H1 (cell line): ENCODE measurements at regions not wholly inside any gene's neighbourhood (a gene's known extent, or its start where the extent isn't known, plus 50 kb on each side); places are given as distances from the start of the nearest gene placed in this dataset.

Source experiments
- CTCF ChIA-PET: fragments of 300-600 bp; sonication (Branson Sonifier 250); formaldehyde crosslinking; loops from one replicate; lab custom pipeline; 2021; ENCODE audit not compliant: partially characterized antibody; lab: Charles Lee
- POLR2A ChIA-PET: fragments of 300-600 bp; sonication (Branson Sonifier 250); formaldehyde crosslinking; loops from one replicate; lab custom pipeline; 2021; ENCODE audit warnings: inconsistent platforms; ENCODE audit not compliant: partially characterized antibody; lab: Charles Lee
- DNase-seq, 2 experiments: peaks; one replicate each; pipeline versions ENCODE4 v3.0.0 to v3.0.0-alpha.2; 2010 to 2022; ENCODE audit warnings: low spot score in 2 of 2, low read depth in 1 of 2, mixed read lengths in 1 of 2
- FAIRE-seq: peaks from 2 replicates; lab custom pipeline; 2011; peaks lifted over from hg19 to GRCh38; lab: Jason Lieb, UNC
- H2AFZ ChIP-seq: 2 replicates; pipeline ENCODE4 v1.8.1; 2012; ENCODE audit warnings: low read length, inconsistent platforms
- H2AK5ac ChIP-seq: 2 replicates; pipeline ENCODE4 v1.6.1; 2013; ENCODE audit warnings: low read depth, low read length
- H2BK120ac ChIP-seq: replicated peaks from 2 replicates; pipeline ENCODE3; 2013; ENCODE audit warnings: low read depth, low read length, inconsistent platforms
- H2BK12ac ChIP-seq: 2 replicates; pipeline ENCODE4 v1.6.1; 2013; ENCODE audit warnings: low read depth, low read length
- H2BK15ac ChIP-seq: 2 replicates; pipeline ENCODE4 v1.6.1; 2013; ENCODE audit warnings: low read length
- H2BK20ac ChIP-seq: 2 replicates; pipeline ENCODE4 v1.6.1; 2013; ENCODE audit warnings: low read length
- H2BK5ac ChIP-seq: 2 replicates; pipeline ENCODE4 v1.6.1; 2013; ENCODE audit warnings: low read depth, low read length
- H3K14ac ChIP-seq: 2 replicates; pipeline ENCODE4 v1.6.1; 2013; ENCODE audit warnings: inconsistent platforms; ENCODE audit not compliant: insufficient read length
- H3K18ac ChIP-seq: 2 replicates; pipeline ENCODE4 v1.6.1; 2013; ENCODE audit warnings: low read length; ENCODE audit errors: extremely low read depth
- H3K23ac ChIP-seq: 2 replicates; pipeline ENCODE4 v1.6.1; 2013; ENCODE audit warnings: inconsistent platforms; ENCODE audit not compliant: insufficient read length
- H3K23me2 ChIP-seq: 2 replicates; pipeline ENCODE4 v1.6.1; 2013; ENCODE audit warnings: low read depth, low read length
- H3K27ac ChIP-seq: 2 replicates; pipeline ENCODE4 v1.6.1; 2011; ENCODE audit warnings: low read depth, low read length, inconsistent platforms
- H3K27me3 ChIP-seq, 4 experiments: replicated peaks in 1 of 4; 1 replicate in 1 of 4; 2 replicates in 3 of 4; pipeline versions ENCODE4 v1.6.1 to v1.8.1; 2011 to 2013; ENCODE audit warnings: low read length in 3 of 4, mild to moderate bottlenecking in 3 of 4, inconsistent platforms in 2 of 4, mixed read lengths in 2 of 4, moderate library complexity in 1 of 4; ENCODE audit not compliant: control insufficient read depth in 3 of 4, insufficient read depth in 3 of 4; ENCODE audit errors: extremely low read depth in 1 of 4
- H3K36me3 ChIP-seq, 4 experiments: 2 replicates each; pipeline versions ENCODE4 v1.6.1 to v1.8.1; 2011 to 2013; ENCODE audit warnings: mild to moderate bottlenecking in 4 of 4, low read length in 3 of 4, moderate library complexity in 2 of 4, control low read depth in 1 of 4, inconsistent platforms in 1 of 4; ENCODE audit not compliant: insufficient read depth in 4 of 4, control insufficient read depth in 2 of 4
- H3K4ac ChIP-seq: replicated peaks from 2 replicates; pipeline ENCODE3; 2013; ENCODE audit warnings: low read length, low read depth, mixed read lengths, inconsistent platforms; ENCODE audit not compliant: insufficient read length
- H3K4me1 ChIP-seq, 4 experiments: replicated peaks in 1 of 4; 1 replicate in 1 of 4; 2 replicates in 3 of 4; pipeline versions ENCODE4 v1.6.1 to v1.8.1; 2011 to 2013; ENCODE audit warnings: low read length in 3 of 4, inconsistent platforms in 2 of 4, mixed read lengths in 1 of 4; ENCODE audit not compliant: insufficient read depth in 4 of 4, control insufficient read depth in 3 of 4
- H3K4me2 ChIP-seq, 2 experiments: 2 replicates each; pipeline versions ENCODE4 v1.6.1 to v1.8.1; 2011 to 2013; ENCODE audit warnings: low read depth in 2 of 2, low read length in 2 of 2, control low read depth in 1 of 2, inconsistent platforms in 1 of 2, mild to moderate bottlenecking in 1 of 2; ENCODE audit not compliant: insufficient read depth in 1 of 2
- H3K4me3 ChIP-seq, 4 experiments: fragments of 200-600, 300-600 bp in 1 of 4; sonication (generic), shearing (Covaris generic), sonication (Bioruptor Twin) in 1 of 4; 2 replicates each; pipeline versions ENCODE4 v1.5.1 to v1.8.1; 2011 to 2016; ENCODE audit warnings: low read length in 4 of 4, low read depth in 3 of 4, control low read depth in 2 of 4, inconsistent platforms in 2 of 4, mild to moderate bottlenecking in 2 of 4, mixed read lengths in 1 of 4, moderate library complexity in 1 of 4; ENCODE audit not compliant: insufficient read depth in 2 of 4; ENCODE audit errors: extremely low read depth in 1 of 4
- H3K56ac ChIP-seq: replicated peaks from 2 replicates; pipeline ENCODE3; 2013; ENCODE audit warnings: low read depth, mild to moderate bottlenecking, mixed read lengths, low read length, inconsistent platforms; ENCODE audit not compliant: insufficient read length
- H3K79me1 ChIP-seq: 2 replicates; pipeline ENCODE4 v1.6.1; 2013; ENCODE audit warnings: low read depth, low read length, control low read depth
- H3K79me2 ChIP-seq, 2 experiments: 2 replicates each; pipeline versions ENCODE4 v1.6.1 to v1.8.1; 2012 to 2013; ENCODE audit warnings: low read length in 2 of 2, mild to moderate bottlenecking in 2 of 2, inconsistent platforms in 1 of 2; ENCODE audit not compliant: insufficient read depth in 2 of 2, control insufficient read depth in 1 of 2
- H3K9ac ChIP-seq, 4 experiments: replicated peaks in 1 of 4; 1 replicate in 1 of 4; 2 replicates in 3 of 4; pipeline versions ENCODE4 v1.6.1 to v1.8.1; 2011 to 2013; ENCODE audit warnings: low read depth in 3 of 4, low read length in 3 of 4, control low read depth in 2 of 4, mild to moderate bottlenecking in 2 of 4, moderate library complexity in 2 of 4, inconsistent platforms in 1 of 4; ENCODE audit errors: extremely low read depth in 1 of 4
- H3K9me3 ChIP-seq, 2 experiments: 2 replicates each; pipeline versions ENCODE4 v1.6.1 to v1.8.1; 2012 to 2013; ENCODE audit warnings: mild to moderate bottlenecking in 2 of 2, moderate library complexity in 2 of 2, control low read depth in 1 of 2, inconsistent platforms in 1 of 2, low read depth in 1 of 2, low read length in 1 of 2, mixed read lengths in 1 of 2; ENCODE audit not compliant: insufficient read depth in 2 of 2
- H4K20me1 ChIP-seq, 2 experiments: replicated peaks in 1 of 2; 2 replicates each; pipeline versions ENCODE3 to v1.8.1; 2011 to 2013; ENCODE audit warnings: inconsistent platforms in 2 of 2, low read length in 2 of 2, mild to moderate bottlenecking in 1 of 2; ENCODE audit not compliant: insufficient read depth in 2 of 2, control insufficient read depth in 1 of 2
- H4K5ac ChIP-seq: 2 replicates; pipeline ENCODE4 v1.6.1; 2013; ENCODE audit warnings: low read length, low read depth, mixed read lengths, inconsistent platforms; ENCODE audit not compliant: insufficient read length
- H4K8ac ChIP-seq: 2 replicates; pipeline ENCODE4 v1.8.0; 2013; ENCODE audit warnings: mild to moderate bottlenecking, moderate library complexity, low read length, inconsistent platforms; ENCODE audit not compliant: insufficient read depth; ENCODE audit errors: extremely low read depth
- H4K91ac ChIP-seq: replicated peaks from 2 replicates; pipeline ENCODE3; 2013; ENCODE audit warnings: low read length, mixed read lengths, inconsistent platforms; ENCODE audit not compliant: insufficient read length
- CHD2 ChIP-seq: IDR thresholded peaks from 2 replicates; pipeline ENCODE4 v1.6.1; 2012; ENCODE audit warnings: low read length, improper control_type of control experiment
- CREB1 ChIP-seq: IDR thresholded peaks from 2 replicates; pipeline ENCODE4 v1.6.1; 2012; ENCODE audit warnings: inconsistent platforms
- CTCF ChIP-seq, 3 experiments: IDR thresholded peaks; 1 replicate in 2 of 3; 2 replicates in 1 of 3; pipeline versions ENCODE4 v1.5.1 to v1.6.1; 2011; ENCODE audit warnings: low read length in 3 of 3, mild to moderate bottlenecking in 3 of 3, inconsistent platforms in 2 of 3, low read depth in 1 of 3, moderate library complexity in 1 of 3; ENCODE audit not compliant: insufficient read depth in 1 of 3; ENCODE audit errors: control extremely low read depth in 1 of 3
- EZH2 ChIP-seq: fragments of 200-600 bp; sonication (generic); IDR thresholded peaks from 2 replicates; pipeline ENCODE4 v1.7.1; 2012; ENCODE audit warnings: low read depth, mild to moderate bottlenecking, moderate library complexity, low read length, inconsistent platforms; ENCODE audit not compliant: severe bottlenecking
- POLR2AphosphoS5 ChIP-seq: IDR thresholded peaks from 2 replicates; pipeline ENCODE4 v1.6.1; 2011; ENCODE audit warnings: low read depth, low read length
- POU5F1 ChIP-seq: IDR thresholded peaks from 2 replicates; pipeline ENCODE4 v1.6.1; 2011; ENCODE audit warnings: low read depth, mild to moderate bottlenecking, low read length, moderate library complexity
- SP2 ChIP-seq: IDR thresholded peaks from 2 replicates; pipeline ENCODE4 v1.6.1; 2012; ENCODE audit warnings: mild to moderate bottlenecking, low read length, inconsistent platforms
- TAF7 ChIP-seq: optimal IDR thresholded peaks from 2 replicates; pipeline ENCODE3; 2011; ENCODE audit warnings: low read depth, mild to moderate bottlenecking, inconsistent platforms, low read length, moderate library complexity, borderline replicate concordance
- TEAD4 ChIP-seq: IDR thresholded peaks from 2 replicates; pipeline ENCODE4 v1.6.1; 2012; ENCODE audit warnings: low read depth, low read length, inconsistent platforms, mixed read lengths
- USF2 ChIP-seq: IDR thresholded peaks from 2 replicates; pipeline ENCODE4 v1.6.1; 2011; ENCODE audit warnings: low read length, improper control_type of control experiment
- ZNF274 ChIP-seq: IDR thresholded peaks from 2 replicates; pipeline ENCODE4 v1.7.0; 2012; ENCODE audit warnings: low read length, borderline replicate concordance; ENCODE audit errors: extremely low read depth
- whole genome bisulfite sequencing, 2 experiments: shearing (Covaris generic) in 1 of 2; methylation state at CpG; one replicate each; pipeline versions ENCODE4 v1.1.6 to v1.1.7; 2013 to 2015; ENCODE audit warnings: low lambda C conversion rate in 2 of 2, mixed read lengths in 2 of 2, inconsistent platforms in 1 of 2, low coverage in 1 of 2, missing lambda C conversion rate in 1 of 2; ENCODE audit not compliant: insufficient replicate concordance in 2 of 2, insufficient coverage in 1 of 2, insufficient read length in 1 of 2; ENCODE audit errors: extremely low coverage in 1 of 2, missing lambda C conversion rate in 1 of 2; 5-methylcytosine and 5-hydroxymethylcytosine counted together

GRCh38 chr1:221558396-221558795 lies 183.5 kb downstream of the DUSP10 start:
- Histone ChIP-seq H3K23me2 (no peaks in the 10 kb centered on the region), H3K9me3 (no peaks in the 10 kb centered on the region), H3K27me3 (no peaks in the 10 kb centered on the region), H2BK15ac (no peak overlapping the region), H2BK20ac (no peak overlapping the region), H3K14ac (no peak overlapping the region), H3K4ac (no peak overlapping the region), H4K8ac (no peak overlapping the region), H2BK12ac (no peak overlapping the region), H3K79me2 (no peaks in the 10 kb centered on the region), H3K79me1 (no peaks in the 10 kb centered on the region), H3K4me3 (no peak overlapping the region), H2BK5ac (no peak overlapping the region), H2AK5ac (no peak overlapping the region), H3K4me1 (no peaks in the 10 kb centered on the region), H3K23ac (no peak overlapping the region), H3K36me3 (no peaks in the 10 kb centered on the region), H3K9ac (no peak overlapping the region), H4K20me1 (no peaks in the 10 kb centered on the region), H3K18ac (no peak overlapping the region), H4K91ac (no peak overlapping the region), H2BK120ac (no peak overlapping the region), H3K56ac (no peak overlapping the region), H3K27ac (no peak overlapping the region), H3K4me2 (no peak overlapping the region), H4K5ac (no peak overlapping the region), H2AFZ (no peak overlapping the region)
- WGBS, 2 experiments, result 91% methylated on average over 2 of the region's 2 CpGs; no CpG with 5 or more reads in 1 of the 2 experiments
- no peak for FAIRE-seq
- ChIA-PET CTCF (no interaction called here), POLR2A (no interaction called here)
- DNase-seq, result no peak
- TF ChIP-seq USF2 (no peak), CHD2 (no peak), EZH2 (no peak), SP2 (no peak), TEAD4 (no peak), CTCF (IDR thresholded peaks at IDR 0.05; ENCODE audit: control extremely low read depth in 1 of 3, insufficient read depth in 1 of 3, low read depth in 1 of 3, low read length in 3 of 3) (no peak), TAF7 (no peak), CREB1 (no peak), POLR2AphosphoS5 (no peak), ZNF274 (no peak), POU5F1 (no peak)
